Muscle of arm (tissue), 1 donor: ENCODE measurements at regions not wholly inside any gene's neighbourhood (a gene's known extent, or its start where the extent isn't known, plus 50 kb on each side); places are given as distances from the start of the nearest gene placed in this dataset.

Experiments used
- DNase-seq: peaks from one replicate; pipeline ENCODE4 v3.0.0-alpha.2; 2013

DNA sequence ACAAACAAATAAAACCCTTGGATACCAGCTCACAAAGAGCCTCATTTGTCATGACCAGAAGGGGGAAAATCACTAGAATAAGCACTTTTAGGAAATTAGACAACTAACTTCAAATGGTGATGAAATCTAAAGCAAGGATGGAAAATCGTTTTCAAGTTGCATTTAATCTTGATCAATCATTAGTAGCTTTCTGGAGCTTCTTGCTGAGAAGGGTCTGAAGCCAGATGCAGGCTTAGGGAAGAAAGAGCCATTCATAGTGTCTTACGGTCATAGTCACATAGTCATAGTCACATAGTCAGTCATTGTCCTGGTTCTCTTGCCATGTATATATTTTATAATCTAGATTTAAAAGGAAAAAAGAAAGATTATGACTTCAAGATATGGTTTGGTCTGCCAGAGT lies 610.5 kb downstream of the ACTL7B start:
- no peak for DNase-seq

DNA sequence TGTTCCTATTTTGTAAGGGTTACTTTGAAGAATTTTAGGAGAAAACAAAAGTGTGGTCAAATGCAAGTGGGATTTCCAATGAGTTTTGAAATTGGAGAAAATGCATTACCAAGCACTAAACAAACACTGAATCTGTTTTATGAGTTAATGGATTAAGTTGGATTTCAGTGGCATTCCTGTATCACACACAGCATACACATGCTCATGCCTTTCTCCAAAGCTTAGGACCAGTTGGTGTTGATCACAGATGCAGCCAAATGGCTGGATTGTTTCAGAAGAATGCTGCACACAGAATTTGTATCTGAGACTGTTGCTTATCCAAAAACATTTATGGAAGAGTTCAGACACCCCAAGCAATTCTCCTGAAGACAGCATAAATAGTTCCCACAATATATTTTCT lies 611.1 kb downstream of the ACTL7B start:
- no peak for DNase-seq

DNA sequence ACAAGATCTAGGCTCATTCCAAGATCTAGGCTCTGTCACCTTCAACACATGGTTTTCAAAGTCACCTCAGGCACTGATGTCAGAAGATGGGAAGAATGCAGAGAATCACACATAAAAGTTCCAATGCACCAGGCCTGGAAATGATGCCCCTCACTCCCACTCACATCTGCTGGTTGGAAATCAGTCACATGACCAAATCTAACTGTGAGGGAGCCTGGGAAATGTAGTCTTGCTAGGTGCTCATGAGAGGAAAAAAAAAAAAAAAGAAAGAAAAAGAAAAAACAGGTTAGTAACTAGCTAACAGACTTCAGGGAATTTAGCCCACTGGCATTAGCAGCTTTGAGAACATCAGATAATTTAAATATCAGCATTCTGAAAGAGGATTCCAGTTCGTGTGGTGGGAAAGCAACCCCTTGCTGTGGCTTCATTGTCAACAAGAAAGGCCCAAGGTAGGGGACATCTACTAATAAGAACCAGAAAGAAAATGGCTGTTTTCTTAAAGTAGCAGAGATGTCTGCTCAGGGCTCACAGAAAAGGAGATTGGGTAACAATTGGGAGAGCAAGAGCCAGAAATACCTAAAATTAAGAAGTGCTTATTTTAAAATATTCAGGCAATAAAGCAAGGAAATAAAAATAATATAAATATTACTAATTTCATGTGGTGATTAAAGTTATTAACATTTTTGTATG lies 614.3 kb downstream of the ACTL7B start:
- DNase-seq = no peak

DNA sequence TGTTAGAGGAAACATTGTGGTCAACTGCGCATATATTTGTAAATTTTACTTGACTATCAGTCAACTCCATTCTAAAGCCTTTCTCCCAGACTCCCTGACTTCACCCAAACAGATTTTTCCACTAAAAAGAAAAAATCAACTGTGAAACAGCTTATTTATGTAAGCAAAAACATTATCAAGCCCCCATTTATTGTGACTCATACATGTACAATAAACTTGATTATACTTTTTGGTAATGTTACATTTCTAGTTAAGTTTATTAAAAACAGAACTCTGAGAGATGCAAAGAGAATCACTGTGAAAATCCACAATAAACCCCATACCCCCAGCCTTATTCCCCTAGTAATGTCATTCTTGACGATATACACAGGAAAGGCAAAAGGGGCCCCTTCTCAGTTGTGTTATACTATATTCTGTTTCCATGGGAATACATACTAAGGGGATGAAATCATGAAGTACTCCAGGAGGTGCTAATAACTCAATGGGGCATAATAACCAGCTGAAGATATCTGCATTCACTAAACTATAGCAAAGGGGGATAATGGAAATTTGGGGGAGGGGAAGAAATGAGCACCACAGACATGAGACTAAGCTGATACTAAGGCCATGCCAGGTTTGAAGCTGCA lies 616.0 kb downstream of the ACTL7B start:
- no peak for DNase-seq

DNA sequence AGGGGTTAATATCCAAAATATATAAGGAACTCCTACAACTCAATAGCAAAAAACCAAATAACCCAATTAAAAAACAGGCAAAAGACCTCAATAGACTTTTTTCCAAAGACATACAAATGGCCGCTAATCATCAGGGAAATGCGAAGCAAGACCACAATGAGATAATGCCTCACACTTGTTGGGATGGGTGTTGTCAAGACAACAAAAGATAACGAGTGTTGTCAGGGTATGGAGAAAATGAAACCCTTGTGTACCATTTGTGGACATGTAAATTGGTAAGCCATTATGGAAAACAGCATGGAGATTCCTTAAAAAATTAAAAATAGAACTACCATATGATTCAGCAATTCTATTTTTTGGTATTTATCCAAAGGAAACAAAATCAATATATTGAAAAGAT lies 620.2 kb downstream of the ACTL7B start:
- no peak for DNase-seq

DNA sequence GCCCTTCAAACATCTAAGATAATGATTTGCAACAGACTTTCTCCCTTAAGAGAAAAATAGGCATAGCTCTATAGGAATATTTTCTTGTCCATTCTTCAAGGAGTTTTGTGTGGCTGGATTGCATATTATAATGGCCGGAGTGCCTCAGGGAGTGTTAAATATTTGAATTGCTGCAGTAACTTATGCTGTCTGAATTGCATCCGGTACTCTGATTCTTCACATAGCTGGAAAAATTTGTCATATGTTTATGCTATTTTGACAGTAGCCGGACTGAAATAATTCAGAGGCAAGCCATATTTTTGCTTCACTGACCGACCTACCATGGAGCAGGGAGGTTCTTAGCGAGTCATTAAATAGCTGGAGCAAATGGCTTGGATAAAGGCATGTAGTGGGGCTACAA lies 621.0 kb downstream of the ACTL7B start:
- no peak for DNase-seq

DNA sequence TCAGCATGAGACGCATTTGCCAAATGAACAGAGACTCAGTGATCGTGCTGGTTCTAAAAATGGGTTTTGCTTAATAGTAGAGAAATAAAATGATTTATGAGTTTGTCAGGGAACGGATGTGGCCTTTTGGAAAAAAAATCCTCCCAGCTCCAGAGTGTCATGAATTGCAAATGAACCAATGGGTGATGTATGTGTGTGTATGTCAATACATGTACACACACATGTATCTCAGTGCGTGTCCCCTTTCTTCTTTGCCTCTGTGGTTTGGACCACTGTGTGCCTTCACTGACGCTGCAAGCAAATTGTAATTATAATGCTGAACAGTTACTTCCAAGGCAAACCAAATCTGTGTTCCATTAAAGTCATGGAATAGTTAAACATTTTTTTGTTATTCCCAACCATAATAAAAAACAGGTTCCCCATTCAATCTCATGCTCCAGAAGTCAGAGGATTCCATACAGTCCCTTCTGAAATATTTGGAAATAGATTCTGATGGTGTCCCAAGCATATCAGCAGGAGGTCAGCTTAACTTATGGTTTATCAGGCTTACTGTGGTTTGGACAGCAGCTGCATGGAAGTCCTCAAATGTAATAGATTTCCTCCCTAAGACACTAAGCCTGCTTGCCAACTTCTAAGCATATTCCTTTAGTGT lies 630.5 kb downstream of the ACTL7B start:
- DNase-seq = no peak

DNA sequence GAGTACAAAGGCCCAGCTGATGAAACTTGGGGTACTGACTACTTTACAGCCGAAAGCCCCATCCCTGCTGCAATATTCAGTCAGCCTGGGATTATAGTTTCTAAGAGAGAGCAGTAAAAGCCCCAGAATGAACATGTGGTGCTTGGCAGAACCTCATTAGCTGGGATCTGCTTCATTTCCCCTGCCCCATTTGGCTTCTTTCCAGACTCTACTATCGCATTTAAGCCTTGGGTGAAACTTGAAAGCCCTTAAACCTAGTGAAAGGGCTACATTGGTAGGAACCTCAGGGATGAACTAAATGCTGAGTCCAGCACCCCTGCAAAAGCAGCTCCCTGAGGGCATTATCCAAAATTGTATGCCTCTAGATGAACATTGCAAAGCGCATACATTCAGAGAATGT lies 631.1 kb downstream of the ACTL7B start:
- no peak for DNase-seq

DNA sequence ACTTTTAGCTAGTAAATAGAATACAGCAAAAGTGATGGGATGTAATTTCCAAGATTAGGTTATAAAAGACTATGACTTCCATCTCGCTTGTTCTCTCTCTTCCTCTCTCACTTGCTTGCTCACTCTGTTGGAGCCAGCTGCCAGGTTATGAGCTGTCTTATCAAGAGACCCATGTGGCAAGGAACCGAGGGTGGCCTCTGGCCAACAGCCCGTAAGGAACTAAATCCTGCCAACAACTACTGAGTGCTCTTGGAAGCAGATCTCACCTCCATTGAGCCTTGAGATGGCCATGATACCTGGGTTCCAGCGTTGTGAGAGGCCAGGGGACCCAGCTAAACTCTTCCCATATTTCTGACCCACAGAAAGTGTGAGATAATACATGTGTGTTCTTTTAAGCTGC lies 636.1 kb downstream of the ACTL7B start:
- DNase-seq = no peak

DNA sequence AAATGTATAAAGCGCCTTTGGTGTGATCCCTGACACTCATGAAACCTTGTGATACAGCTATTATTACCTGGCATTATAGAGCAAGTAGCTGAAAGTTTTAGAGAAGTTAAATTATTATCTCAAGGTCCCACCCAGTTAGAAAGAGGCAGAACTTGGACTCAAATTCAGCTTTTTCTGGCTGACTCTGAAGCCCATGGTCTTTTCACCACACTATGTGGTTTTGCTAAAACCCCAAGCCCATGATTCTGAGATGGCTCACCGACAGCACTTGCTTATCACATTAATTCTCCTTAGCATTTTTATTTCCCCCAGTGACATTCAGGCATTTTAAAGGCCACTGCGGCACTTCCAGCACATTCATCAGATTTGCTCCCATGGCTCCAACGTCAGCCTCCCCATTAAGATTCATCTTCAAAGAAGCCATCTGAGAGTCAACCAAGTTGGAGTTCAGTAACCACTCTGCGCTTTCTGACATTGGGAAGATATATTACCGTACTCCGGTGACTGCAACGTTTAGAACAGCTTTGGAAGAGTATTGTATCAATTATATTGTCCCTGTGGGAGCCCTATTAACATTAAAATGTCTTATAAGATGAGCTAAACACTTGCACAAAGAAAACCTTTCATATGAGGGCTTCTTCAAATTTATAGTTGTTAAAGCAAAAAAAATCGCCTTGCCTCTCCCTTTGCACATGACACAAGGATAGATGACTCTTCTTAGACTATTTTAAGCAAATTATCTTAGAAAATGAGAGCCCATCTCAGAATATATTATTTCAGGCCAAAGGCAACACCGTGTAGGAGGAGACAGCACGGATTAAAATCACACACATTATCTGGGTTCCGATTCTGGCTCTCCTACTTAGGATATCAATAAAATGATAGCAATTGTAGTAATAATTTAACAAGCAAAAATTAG lies 638.1 kb downstream of the ACTL7B start:
- DNase-seq = no peak

DNA sequence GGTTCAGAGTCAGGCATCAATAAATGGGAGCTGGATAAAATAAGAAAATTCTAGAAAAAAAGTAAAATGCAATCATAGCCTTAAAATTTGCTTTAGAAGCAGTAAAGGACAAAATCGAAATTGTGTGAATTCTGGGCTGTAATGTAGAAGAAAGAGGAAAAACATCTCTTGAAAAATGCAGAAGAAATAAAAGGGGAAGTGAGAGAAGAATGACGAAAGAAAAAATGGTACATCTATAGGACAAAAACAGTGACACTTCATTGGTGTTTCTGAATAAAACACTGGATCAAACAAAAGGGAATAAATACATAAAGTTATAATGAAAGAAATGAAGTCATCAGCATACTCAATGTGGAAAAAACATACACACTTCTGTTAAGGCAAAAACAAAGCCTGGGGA lies 642.3 kb downstream of the ACTL7B start:
- no peak for DNase-seq

DNA sequence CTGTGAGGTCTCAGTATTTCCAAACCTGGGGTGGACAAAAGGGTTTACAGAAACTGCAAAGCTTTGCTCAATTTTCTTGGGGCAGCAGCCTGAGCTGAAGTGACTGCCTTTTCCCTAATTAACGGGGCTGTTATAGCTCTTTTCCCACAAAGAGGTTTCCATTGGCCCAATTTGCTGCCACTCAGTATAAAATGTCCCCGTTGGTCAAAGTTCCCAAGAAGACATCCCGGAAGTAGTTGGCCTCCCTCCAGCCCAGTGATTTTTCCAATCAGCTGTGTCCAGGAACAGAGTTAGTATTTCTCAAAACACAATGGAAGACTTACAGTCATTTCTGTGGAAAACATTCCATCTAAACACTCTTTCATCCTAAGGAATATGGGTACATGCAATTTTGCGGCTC lies 643.6 kb downstream of the ACTL7B start:
- DNase-seq = no peak

DNA sequence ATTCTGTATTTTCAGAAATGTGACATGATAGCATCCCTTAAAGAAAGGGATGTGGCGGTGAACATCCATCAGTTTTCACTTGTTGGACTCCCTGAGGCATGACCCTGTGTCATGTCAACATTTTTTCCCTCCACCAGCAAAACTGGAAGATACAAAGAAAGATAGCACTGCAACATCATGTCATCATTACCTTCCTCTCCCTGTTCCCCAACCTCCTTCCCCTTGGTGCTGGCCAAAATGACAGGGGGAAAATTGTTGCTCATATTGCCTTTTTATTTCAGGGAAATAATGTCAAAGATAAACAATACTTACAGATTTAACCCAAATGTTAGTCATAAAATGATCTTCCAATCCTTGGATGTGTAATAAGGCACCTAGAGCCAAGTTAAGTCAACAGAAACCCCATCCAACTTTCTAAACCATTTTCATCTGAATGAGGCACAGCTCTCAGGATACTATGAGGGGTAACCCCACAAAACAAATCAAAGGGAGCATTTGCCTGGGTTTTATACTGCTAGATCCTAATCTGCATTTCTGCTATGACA lies 644.3 kb downstream of the ACTL7B start:
- DNase-seq = no peak

DNA sequence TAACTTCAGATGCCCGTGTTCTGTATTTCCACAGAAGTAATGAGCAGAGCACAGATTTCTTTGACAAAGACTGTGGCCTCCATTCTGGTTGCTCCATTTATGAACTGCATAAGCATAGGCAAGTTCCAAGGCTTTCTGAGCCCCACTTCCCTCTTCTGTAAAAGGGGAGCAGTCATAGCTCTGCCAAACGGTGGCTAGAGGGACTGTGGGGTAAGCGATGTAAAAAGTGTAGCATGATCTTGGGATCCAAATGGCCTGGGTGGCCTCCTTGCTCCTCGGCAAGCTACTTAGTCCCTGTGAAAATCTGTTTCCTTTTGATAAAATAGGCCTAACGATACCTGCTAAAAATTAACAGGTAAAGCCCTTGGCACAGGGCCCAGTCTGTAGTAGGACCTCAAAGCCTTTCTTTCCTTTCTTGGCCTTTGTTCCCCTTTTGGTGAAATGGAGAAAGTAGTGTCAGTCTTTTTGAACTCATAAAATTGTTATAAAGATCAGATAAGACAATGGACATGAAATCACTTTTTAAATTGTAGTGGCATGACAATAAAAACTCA lies 646.6 kb downstream of the ACTL7B start:
- DNase-seq = no peak

DNA sequence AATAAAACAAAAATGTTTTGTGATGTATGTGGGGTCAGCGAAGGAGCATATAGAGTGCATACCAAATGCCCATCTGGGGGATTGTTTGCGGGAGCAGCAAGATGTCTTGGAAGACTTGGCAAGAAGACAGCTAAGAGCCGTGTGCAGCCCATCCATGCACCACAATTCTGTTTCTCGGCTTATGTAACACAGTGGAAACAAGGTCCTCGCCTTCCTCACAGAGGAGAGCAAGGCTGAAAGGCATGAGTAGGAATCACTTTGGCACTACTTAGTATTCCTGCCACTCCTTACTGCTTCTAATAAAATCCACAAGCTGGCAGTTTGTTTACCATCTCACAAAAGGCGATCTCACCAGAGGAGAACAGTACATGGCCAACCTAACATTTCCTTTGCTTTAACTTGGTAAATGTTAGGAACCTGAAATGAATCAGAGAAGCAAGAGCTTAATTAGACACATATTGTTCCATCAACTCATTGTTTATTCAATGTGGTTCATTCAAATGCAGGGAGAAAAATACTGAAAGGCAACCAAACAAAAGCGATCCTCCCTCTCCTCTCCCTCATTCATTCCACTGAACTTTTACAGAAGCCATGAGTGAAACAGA lies 648.1 kb downstream of the ACTL7B start:
- no peak for DNase-seq

DNA sequence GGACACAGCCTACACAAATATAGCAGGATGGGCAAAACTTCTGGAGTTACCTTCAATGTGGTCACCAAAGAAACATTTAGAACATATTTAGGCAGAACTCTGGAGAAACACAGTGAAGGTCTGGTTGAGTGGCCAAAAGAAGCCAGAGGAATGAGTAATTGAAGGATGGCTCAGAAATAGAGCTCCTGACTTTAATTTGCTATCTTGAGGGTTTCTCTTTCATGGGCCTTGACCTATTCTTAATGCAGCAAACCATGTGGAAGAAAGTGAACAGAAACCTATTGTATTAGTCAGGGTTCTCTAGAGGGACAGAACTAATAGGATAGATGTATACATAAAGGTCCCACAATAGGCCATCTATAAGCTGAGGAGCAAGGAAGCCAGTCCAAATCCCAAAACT lies 650.5 kb downstream of the ACTL7B start:
- DNase-seq = no peak

DNA sequence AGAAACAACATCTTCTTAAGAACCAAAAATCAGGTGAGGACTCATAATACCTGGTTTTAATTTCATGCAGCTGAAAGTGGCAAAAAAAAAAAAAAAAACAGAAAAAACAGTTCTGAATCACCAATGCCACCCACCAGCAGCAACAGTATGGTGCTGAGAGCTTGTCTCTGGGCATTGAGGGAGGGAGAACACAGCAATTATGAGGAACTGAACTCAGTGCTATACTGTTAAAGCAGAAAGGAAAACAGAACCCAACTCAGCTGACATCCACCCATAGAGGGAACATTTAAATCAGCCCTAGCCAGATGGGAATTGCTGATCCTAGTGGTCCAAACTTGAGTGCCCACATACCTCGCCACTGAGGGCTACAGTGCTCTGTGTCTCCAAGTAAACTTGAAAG lies 657.9 kb downstream of the ACTL7B start:
- DNase-seq = no peak

DNA sequence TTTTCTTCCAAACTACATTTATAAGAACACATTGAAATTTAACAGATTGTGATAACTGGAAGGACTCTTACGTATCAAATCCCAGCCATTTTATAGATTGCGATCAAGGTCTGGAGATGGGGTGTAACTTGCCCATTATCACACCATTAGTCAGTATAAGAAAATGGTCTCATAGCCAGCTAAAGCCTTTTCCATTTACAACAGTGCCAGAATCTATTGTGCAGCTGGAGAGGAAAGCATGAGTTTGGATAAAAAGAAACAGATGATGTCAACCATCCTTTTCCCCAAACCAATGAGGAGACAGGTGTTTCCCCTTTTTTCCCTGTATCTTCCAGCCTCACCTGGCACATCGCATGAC lies 658.8 kb downstream of the ACTL7B start:
- DNase-seq = no peak

DNA sequence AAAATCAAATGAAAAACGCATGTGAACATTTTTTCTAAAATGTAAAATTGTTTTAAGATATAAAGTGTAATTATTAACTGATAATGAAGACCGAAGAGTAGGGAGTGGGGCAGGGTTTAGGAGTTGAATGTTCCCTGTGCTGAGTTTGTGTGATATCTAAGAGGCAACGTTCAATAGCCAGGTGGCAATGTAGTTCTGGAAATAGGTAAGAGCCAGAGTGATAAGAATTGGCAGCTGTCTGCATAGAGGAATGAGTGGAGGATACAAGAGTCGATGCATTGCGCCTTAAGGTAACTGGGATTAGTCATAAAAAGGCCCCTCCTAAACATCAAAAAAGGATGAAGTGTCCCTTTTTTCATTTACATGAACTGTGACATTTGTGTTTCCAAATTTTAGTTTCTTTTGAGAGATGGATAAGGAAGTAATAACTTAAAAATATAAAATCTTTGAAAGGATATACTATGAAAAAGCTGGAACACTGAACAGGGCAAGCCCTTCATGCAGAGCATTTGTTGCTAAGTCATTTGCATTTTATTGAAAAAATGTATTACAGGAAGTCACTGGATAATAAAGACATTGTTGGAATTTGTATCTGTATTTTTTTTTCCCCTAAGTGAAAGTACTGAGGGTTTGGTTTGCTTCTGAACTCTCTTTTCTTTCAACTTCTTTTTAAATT lies 659.3 kb downstream of the ACTL7B start:
- no peak for DNase-seq

DNA sequence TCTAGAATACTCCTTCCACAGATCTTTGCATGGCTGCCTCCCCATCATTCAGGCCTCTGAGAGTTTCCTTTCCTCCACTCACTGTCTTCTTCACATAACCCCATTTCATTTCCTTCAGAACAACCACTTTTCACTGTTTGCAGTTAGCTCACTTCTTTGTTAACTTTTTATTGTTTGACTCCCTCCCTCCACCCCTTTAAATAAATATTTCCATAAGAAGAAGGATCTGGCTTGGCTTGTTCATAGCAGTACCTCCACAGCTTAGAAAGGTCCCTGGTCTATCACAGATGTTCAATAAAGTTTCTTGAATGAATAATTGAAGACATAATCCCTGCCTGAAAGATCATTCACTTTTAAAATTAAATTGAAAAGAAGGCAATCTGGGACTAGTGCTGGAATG lies 661.6 kb downstream of the ACTL7B start:
- DNase-seq = no peak
